MM.1S (cell line): ENCODE measurements at regions not wholly inside any gene's neighbourhood (a gene's known extent, or its start where the extent isn't known, plus 50 kb on each side); places are given as distances from the start of the nearest gene placed in this dataset.

Experiments
- DNase-seq: peaks from one replicate; pipeline ENCODE4 v3.0.0-alpha.2; 2015
- H2AFZ ChIP-seq: fragments of 300-600 bp; sonication (generic); 2 replicates; pipeline ENCODE4 v1.6.0; 2016; ENCODE audit warnings: antibody characterized with exemption, low read length
- H3F3A ChIP-seq: fragments of 300-600 bp; sonication (generic); 2 replicates; pipeline ENCODE4 v1.6.1; 2016; ENCODE audit warnings: mild to moderate bottlenecking, antibody characterized with exemption, low read length, moderate library complexity, mixed read lengths; ENCODE audit not compliant: insufficient read depth
- H3K27ac ChIP-seq: fragments of 300-600 bp; sonication (generic); 2 replicates; pipeline ENCODE4 v1.5.1; 2016; ENCODE audit warnings: mild to moderate bottlenecking, low read length
- H3K27me3 ChIP-seq: fragments of 300-600 bp; sonication (generic); replicated peaks from 2 replicates; pipeline ENCODE4 v1.6.0; 2016; ENCODE audit warnings: low read length; ENCODE audit not compliant: insufficient read depth
- H3K36me3 ChIP-seq: fragments of 300-600 bp; sonication (generic); replicated peaks from 2 replicates; pipeline ENCODE4 v1.6.1; 2016; ENCODE audit warnings: mild to moderate bottlenecking, low read length, mixed read lengths; ENCODE audit not compliant: insufficient read depth
- H3K4me1 ChIP-seq: fragments of 300-600 bp; sonication (generic); 2 replicates; pipeline ENCODE4 v1.6.1; 2016; ENCODE audit warnings: low read length, mixed read lengths
- H3K4me2 ChIP-seq: fragments of 300-600 bp; sonication (generic); 2 replicates; pipeline ENCODE4 v1.6.0; 2016; ENCODE audit warnings: low read depth, low read length
- H3K4me3 ChIP-seq: fragments of 300-600 bp; sonication (generic); 2 replicates; pipeline ENCODE4 v1.5.1; 2016; ENCODE audit warnings: low read length, mixed read lengths
- H3K79me2 ChIP-seq: fragments of 300-600 bp; sonication (generic); 2 replicates; pipeline ENCODE4 v1.6.1; 2016; ENCODE audit warnings: mixed run types, low read length, mixed read lengths
- H3K9ac ChIP-seq: fragments of 300-600 bp; sonication (generic); 2 replicates; pipeline ENCODE4 v1.6.1; 2016; ENCODE audit warnings: low read length, mixed read lengths
- H3K9me2 ChIP-seq: fragments of 300-600 bp; sonication (generic); replicated peaks from 2 replicates; pipeline ENCODE4 v1.6.1; 2016; ENCODE audit warnings: mild to moderate bottlenecking, low read length, mixed read lengths; ENCODE audit not compliant: insufficient read depth
- H3K9me3 ChIP-seq: fragments of 300-600 bp; sonication (generic); replicated peaks from 2 replicates; pipeline ENCODE4 v1.6.1; 2016; ENCODE audit warnings: mild to moderate bottlenecking, low read length, mixed read lengths; ENCODE audit not compliant: insufficient read depth
- H4K20me1 ChIP-seq: fragments of 300-600 bp; sonication (generic); 2 replicates; pipeline ENCODE4 v1.6.1; 2016; ENCODE audit warnings: mild to moderate bottlenecking, low read length, moderate library complexity, mixed read lengths; ENCODE audit not compliant: insufficient read depth
- EZH2 ChIP-seq: fragments of 300-600 bp; sonication (generic); optimal IDR thresholded peaks from 2 replicates; pipeline ENCODE3; 2017; ENCODE audit warnings: low read depth, mild to moderate bottlenecking, antibody characterized with exemption, low read length, mixed read lengths
- EZH2phosphoT487 ChIP-seq: fragments of 300-600 bp; sonication (generic); IDR thresholded peaks from 2 replicates; pipeline ENCODE4 v1.6.1; 2018; ENCODE audit warnings: antibody characterized with exemption, low read length
- TF ChIP-seq, protein P1 (sequence below): fragments of 300-600 bp; sonication (generic); IDR thresholded peaks from 2 replicates; pipeline ENCODE4 v1.5.1; 2016; ENCODE audit warnings: antibody characterized with exemption, low read length, mixed read lengths

DNA sequence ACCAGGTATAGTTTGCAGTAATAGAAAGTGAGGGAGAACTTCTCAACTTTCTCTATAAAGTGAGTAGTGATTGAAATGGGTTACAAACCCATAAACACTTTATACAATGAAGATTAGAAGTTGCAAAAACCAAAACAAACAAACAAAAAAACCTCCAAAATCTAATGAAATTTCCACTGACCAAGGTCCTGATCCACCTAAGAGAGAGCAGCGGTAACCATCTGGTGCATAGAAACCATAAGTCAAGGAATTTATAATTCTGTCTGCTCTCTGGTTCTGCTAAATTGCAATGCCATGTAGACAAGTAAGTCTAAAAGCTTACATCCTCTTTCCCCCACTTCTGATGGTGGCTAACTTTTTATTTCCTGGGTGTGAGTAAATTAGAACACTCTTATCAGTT is 463.4 kb downstream of the EFNB2 start:
- H3K9me2 ChIP-seq, result no peaks in the 10 kb centered on the region
- no peak overlapping the region for H3K9ac ChIP-seq
- no peaks in the 10 kb centered on the region for H3K36me3 ChIP-seq
- H4K20me1 ChIP-seq, result no peaks in the 10 kb centered on the region
- DNase-seq, result no peak
- no peaks in the 10 kb centered on the region for H3K79me2 ChIP-seq
- no peaks in the 10 kb centered on the region for H3F3A ChIP-seq
- H3K27me3 ChIP-seq, result no peaks in the 10 kb centered on the region
- no peaks in the 10 kb centered on the region for H3K9me3 ChIP-seq
- no peak overlapping the region for H3K4me2 ChIP-seq
- TF ChIP-seq EZH2phosphoT487 (no peak), EZH2 (no peak)
- TF ChIP-seq, protein P1, sequence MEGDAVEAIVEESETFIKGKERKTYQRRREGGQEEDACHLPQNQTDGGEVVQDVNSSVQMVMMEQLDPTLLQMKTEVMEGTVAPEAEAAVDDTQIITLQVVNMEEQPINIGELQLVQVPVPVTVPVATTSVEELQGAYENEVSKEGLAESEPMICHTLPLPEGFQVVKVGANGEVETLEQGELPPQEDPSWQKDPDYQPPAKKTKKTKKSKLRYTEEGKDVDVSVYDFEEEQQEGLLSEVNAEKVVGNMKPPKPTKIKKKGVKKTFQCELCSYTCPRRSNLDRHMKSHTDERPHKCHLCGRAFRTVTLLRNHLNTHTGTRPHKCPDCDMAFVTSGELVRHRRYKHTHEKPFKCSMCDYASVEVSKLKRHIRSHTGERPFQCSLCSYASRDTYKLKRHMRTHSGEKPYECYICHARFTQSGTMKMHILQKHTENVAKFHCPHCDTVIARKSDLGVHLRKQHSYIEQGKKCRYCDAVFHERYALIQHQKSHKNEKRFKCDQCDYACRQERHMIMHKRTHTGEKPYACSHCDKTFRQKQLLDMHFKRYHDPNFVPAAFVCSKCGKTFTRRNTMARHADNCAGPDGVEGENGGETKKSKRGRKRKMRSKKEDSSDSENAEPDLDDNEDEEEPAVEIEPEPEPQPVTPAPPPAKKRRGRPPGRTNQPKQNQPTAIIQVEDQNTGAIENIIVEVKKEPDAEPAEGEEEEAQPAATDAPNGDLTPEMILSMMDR, result no peak
- H3K4me3 ChIP-seq, result no peak overlapping the region
- no peaks in the 10 kb centered on the region for H3K4me1 ChIP-seq
- no peak overlapping the region for H2AFZ ChIP-seq
- H3K27ac ChIP-seq, result no peak overlapping the region

DNA sequence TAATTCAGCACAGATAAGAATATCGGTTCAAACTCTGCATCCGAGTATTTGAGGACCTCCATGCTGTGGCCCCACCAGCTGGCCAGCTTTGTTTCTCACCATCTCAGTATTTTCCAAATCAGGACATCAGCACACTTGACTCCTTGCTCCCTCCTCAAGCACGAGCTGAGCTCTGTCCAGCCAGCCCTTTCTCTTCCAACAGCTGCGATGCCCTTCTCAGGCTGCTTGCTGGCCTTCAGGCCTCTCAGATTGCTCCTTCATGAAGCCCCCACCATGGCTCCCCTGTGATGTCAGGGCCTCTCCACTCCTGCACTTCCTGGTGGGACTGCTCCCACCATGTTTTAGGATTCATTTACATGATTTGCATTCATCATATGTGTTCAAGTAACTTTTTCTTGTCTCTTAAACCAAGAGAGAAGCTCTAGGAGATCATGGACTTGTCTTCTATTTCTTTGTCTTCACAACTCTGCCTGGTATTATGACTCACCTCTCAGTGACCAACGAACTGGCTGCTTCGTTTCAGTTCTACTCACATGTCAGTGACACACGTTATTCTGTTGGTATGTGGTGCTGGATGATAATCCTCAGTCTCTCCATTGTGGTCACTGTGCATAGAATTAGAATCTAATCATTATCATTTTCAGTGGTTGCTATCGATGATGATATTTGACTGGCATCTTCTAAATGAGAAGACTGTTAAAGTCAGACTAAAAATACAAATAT is 471.7 kb downstream of the EFNB2 start:
- Histone ChIP-seq H3K27ac (no peak overlapping the region), H3K9me2 (no peaks in the 10 kb centered on the region), H3K27me3 (no peaks in the 10 kb centered on the region), H3K9me3 (no peaks in the 10 kb centered on the region), H2AFZ (no peak overlapping the region), H3K9ac (no peak overlapping the region), H3K4me3 (no peak overlapping the region), H3K36me3 (no peaks in the 10 kb centered on the region), H4K20me1 (no peaks in the 10 kb centered on the region), H3K4me1 (no peaks in the 10 kb centered on the region), H3K4me2 (no peak overlapping the region), H3F3A (no peaks in the 10 kb centered on the region), H3K79me2 (no peaks in the 10 kb centered on the region)
- no peak for TF ChIP-seq EZH2
- TF ChIP-seq, protein P1, result no peak
- TF ChIP-seq EZH2phosphoT487, result no peak
- no peak for DNase-seq

DNA sequence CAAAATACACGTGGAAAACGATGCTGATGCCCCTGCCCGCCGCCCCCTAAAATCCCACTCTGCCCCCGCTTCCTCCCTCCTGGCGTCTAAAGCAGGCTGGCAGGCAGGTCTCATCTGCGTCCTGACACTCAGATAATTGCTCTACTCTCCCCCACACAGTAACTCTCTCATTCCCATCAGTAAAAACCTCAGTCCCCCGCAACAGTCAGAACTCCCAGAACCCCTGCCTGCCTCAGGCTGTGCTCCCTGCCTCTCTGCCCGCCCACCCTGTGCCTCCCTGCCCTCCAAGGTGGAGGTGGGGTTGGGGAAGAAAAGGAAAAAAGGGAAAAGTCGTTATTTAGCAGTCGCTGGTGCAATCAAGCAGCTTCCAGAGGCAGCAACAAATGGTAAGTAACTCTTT is 473.7 kb downstream of the EFNB2 start:
- no peak for DNase-seq
- Histone ChIP-seq H3K4me1 (no peaks in the 10 kb centered on the region), H2AFZ (no peak overlapping the region), H3K9me3 (no peaks in the 10 kb centered on the region), H3K9me2 (no peaks in the 10 kb centered on the region), H3K4me3 (no peak overlapping the region), H3K4me2 (no peak overlapping the region), H3K36me3 (no peaks in the 10 kb centered on the region), H3K9ac (no peak overlapping the region), H3K79me2 (no peaks in the 10 kb centered on the region), H3K27ac (no peak overlapping the region), H3F3A (no peaks in the 10 kb centered on the region), H3K27me3 (no peaks in the 10 kb centered on the region), H4K20me1 (no peaks in the 10 kb centered on the region)
- TF ChIP-seq EZH2phosphoT487, result no peak
- TF ChIP-seq, protein P1, result no peak
- no peak for TF ChIP-seq EZH2
